CD4-positive, alpha-beta T cell treated with Interleukin-2 at 100 ng/mL for 4 hours (primary cell): ENCODE measurements at regions not wholly inside any gene's neighbourhood (a gene's known extent, or its start where the extent isn't known, plus 50 kb on each side); places are given as distances from the start of the nearest gene placed in this dataset.

Experiments used
- DNase-seq: peaks from one replicate; pipeline ENCODE4 v3.0.0-alpha.2; 2020; ENCODE audit warnings: low spot score

- no peak for DNase-seq
Observed at GRCh38 chr2:56613920-56614319, 430.1 kb downstream of the CCDC85A start.

- no peak for DNase-seq
Observed at GRCh38 chr2:56615760-56616159, 432.0 kb downstream of the CCDC85A start.

GRCh38 chr2:56624181-56624580, 440.4 kb downstream of the CCDC85A start:
- DNase-seq: no peak

- DNase-seq: no peak
Observed at GRCh38 chr2:56626927-56627326, 443.1 kb downstream of the CCDC85A start.

GRCh38 chr2:56630286-56630685, 446.5 kb downstream of the CCDC85A start:
- DNase-seq: no peak

- no peak for DNase-seq
Observed at GRCh38 chr2:56647997-56648396, 464.2 kb downstream of the CCDC85A start.

GRCh38 chr2:56648802-56649201, 465.0 kb downstream of the CCDC85A start:
- no peak for DNase-seq

- no peak for DNase-seq
Observed at GRCh38 chr2:56654936-56655335, 471.1 kb downstream of the CCDC85A start.

- DNase-seq: no peak
Observed at GRCh38 chr2:56656826-56657225, 473.0 kb downstream of the CCDC85A start.

GRCh38 chr2:56666777-56667176, 483.0 kb downstream of the CCDC85A start:
- DNase-seq: no peak

- no peak for DNase-seq
Observed at GRCh38 chr2:56671973-56672569, 488.3 kb downstream of the CCDC85A start.

- DNase-seq: no peak
Observed at GRCh38 chr2:56674084-56674483, 490.3 kb downstream of the CCDC85A start.

- no peak for DNase-seq
Observed at GRCh38 chr2:56676966-56677365, 493.2 kb downstream of the CCDC85A start.

- DNase-seq: no peak
Observed at GRCh38 chr2:56680971-56681631, 497.3 kb downstream of the CCDC85A start.

- no peak for DNase-seq
Observed at GRCh38 chr2:56681659-56682396, 498.0 kb downstream of the CCDC85A start.

- no peak for DNase-seq
Observed at GRCh38 chr2:56682397-56682760, 498.6 kb downstream of the CCDC85A start.

- no peak for DNase-seq
Observed at GRCh38 chr2:56684327-56684726, 500.5 kb downstream of the CCDC85A start.

GRCh38 chr2:56685205-56685604, 501.4 kb downstream of the CCDC85A start:
- no peak for DNase-seq

GRCh38 chr2:56687169-56687568, 503.4 kb downstream of the CCDC85A start:
- no peak for DNase-seq

- no peak for DNase-seq
Observed at GRCh38 chr2:56688661-56689060, 504.9 kb downstream of the CCDC85A start.

GRCh38 chr2:56693501-56693900, 509.7 kb downstream of the CCDC85A start:
- DNase-seq: no peak

- no peak for DNase-seq
Observed at GRCh38 chr2:56703001-56703400, 519.2 kb downstream of the CCDC85A start.

- DNase-seq: no peak
Observed at GRCh38 chr2:56705713-56706112, 521.9 kb downstream of the CCDC85A start.
